H1 (cell line): ENCODE measurements at regions not wholly inside any gene's neighbourhood (a gene's known extent, or its start where the extent isn't known, plus 50 kb on each side); places are given as distances from the start of the nearest gene placed in this dataset.

Source experiments
- CHD7 ChIP-seq: fragments of 300-600 bp; sonication (generic); IDR thresholded peaks from 2 replicates; pipeline ENCODE4 v1.7.1; 2012; ENCODE audit warnings: low read length, moderate library complexity, mild to moderate bottlenecking, inconsistent platforms; ENCODE audit not compliant: insufficient replicate concordance
- CTBP2 ChIP-seq: IDR thresholded peaks from 2 replicates; pipeline ENCODE4 v1.7.0; 2011; ENCODE audit warnings: borderline replicate concordance, mild to moderate bottlenecking, moderate library complexity, mixed read lengths, low read length; ENCODE audit not compliant: insufficient read depth, insufficient read length
- POLR2AphosphoS5 ChIP-seq: IDR thresholded peaks from 2 replicates; pipeline ENCODE4 v1.6.1; 2011; ENCODE audit warnings: low read depth, low read length

- no peak for TF ChIP-seq CHD7
- no peak for TF ChIP-seq POLR2AphosphoS5
- TF ChIP-seq CTBP2: no peak
These were observed 240.5 kb upstream of the KCNJ16 start (continued) for GRCh38 chr17:69834494-69834893.
